GM18909 (cell line): ENCODE measurements at regions not wholly inside any gene's neighbourhood (a gene's known extent, or its start where the extent isn't known, plus 50 kb on each side); places are given as distances from the start of the nearest gene placed in this dataset.
"Not testable (repeated sequence)": the region's sequence is repeated elsewhere in the genome, so short reads cannot be mapped to it uniquely, and the experiment has no call there.

Experiments
- ATAC-seq: cut with Tn5 transposase; IDR thresholded peaks from one replicate; pipeline ENCODE4 v1.9.1; 2021; ENCODE audit warnings: mild to moderate bottlenecking; ENCODE audit not compliant: unreplicated experiment, poor library complexity

GRCh38 chr5:67997148-67997547 lies 218.4 kb upstream of the PIK3R1 start:
- no peak for ATAC-seq

GRCh38 chr5:67996596-67996995 lies 219.0 kb upstream of the PIK3R1 start:
- ATAC-seq = no peak

GRCh38 chr5:67992923-67993322 lies 222.6 kb upstream of the PIK3R1 start:
- ATAC-seq = no peak

- ATAC-seq = no peak
Observed at GRCh38 chr5:67989456-67989855, 226.1 kb upstream of the PIK3R1 start.

- no peak for ATAC-seq
Observed at GRCh38 chr5:67986761-67987160, 228.8 kb upstream of the PIK3R1 start.

- no peak for ATAC-seq
Observed at GRCh38 chr5:67985686-67986387, 229.7 kb upstream of the PIK3R1 start.

GRCh38 chr5:67984546-67984945 lies 231.0 kb upstream of the PIK3R1 start:
- no peak for ATAC-seq

GRCh38 chr5:67983251-67984110 lies 232.1 kb upstream of the PIK3R1 start:
- ATAC-seq = no peak

GRCh38 chr5:67982160-67982559 lies 233.4 kb upstream of the PIK3R1 start:
- not testable (repeated sequence) for ATAC-seq

- no peak for ATAC-seq
Observed at GRCh38 chr5:67978171-67978570, 237.4 kb upstream of the PIK3R1 start.

GRCh38 chr5:67976891-67977601 lies 238.5 kb upstream of the PIK3R1 start:
- ATAC-seq = no peak

- no peak for ATAC-seq
Observed at GRCh38 chr5:67976181-67976580, 239.4 kb upstream of the PIK3R1 start.

GRCh38 chr5:67974471-67974870 lies 241.1 kb upstream of the PIK3R1 start:
- no peak for ATAC-seq

GRCh38 chr5:67974054-67974453 lies 241.5 kb upstream of the PIK3R1 start:
- ATAC-seq = no peak

GRCh38 chr5:67971971-67972821 lies 243.4 kb upstream of the PIK3R1 start:
- ATAC-seq = no peak

GRCh38 chr5:67971223-67971830 lies 244.2 kb upstream of the PIK3R1 start:
- ATAC-seq = no peak

- ATAC-seq = no peak
Observed at GRCh38 chr5:67969631-67970030, 245.9 kb upstream of the PIK3R1 start.

GRCh38 chr5:67969176-67969575 lies 246.4 kb upstream of the PIK3R1 start:
- no peak for ATAC-seq

GRCh38 chr5:67966712-67967111 lies 248.8 kb upstream of the PIK3R1 start:
- no peak for ATAC-seq

GRCh38 chr5:67964619-67965018 lies 250.9 kb upstream of the PIK3R1 start:
- no peak for ATAC-seq
